ENCODE measurements at regions not wholly inside any gene's neighbourhood (a gene's known extent, or its start where the extent isn't known, plus 50 kb on each side); places are given as distances from the start of the nearest gene placed in this dataset.

DNA sequence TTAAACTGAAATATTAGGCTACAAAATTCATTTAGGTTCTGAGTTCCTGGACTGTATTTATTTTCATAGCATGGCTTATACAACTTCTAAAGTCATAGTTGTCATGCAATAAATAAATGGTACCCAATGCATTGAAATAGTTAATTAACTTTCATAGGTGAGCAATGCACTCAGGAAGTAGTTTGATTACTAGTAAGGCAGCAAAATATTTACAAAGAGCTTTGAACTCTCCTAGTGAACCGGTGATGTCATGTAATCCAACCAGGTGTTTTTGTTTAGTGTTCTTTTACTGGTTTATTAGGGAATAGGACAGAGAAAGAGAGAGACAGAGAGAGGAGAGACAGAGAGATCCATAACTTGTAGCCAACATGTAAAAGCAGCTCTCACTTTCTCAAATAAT, 228.6 kb upstream of the CTSO start:
- H3K9ac ChIP-seq (ENCODE audit: low read depth, low read length), result no peak overlapping the region
- dilution Hi-C loops (cut with HindIII; ENCODE audit: low sequenced_read_pairs, unreplicated experiment), result no loop called here
- H2BK15ac ChIP-seq (ENCODE audit: low read depth, low read length), result no peak overlapping the region
- ChIA-PET POLR2A (ENCODE audit: unreplicated experiment) (no interaction called here), CTCF (no interaction called here)
- no peak overlapping the region for H2BK120ac ChIP-seq (ENCODE audit: low read depth, low read length)
- no peaks in the 10 kb centered on the region for H4K20me1 ChIP-seq (ENCODE audit: insufficient read depth, low read length)
- ATAC-seq (ENCODE audit: low read depth), result no peak
- H3K9me1 ChIP-seq (ENCODE audit: insufficient read depth, low read length), result no peaks in the 10 kb centered on the region
- no peak overlapping the region for H3K4me3 ChIP-seq (ENCODE audit: insufficient read depth, low read depth, low read length)
- BruUV-seq (replicated peaks), result no TSS peak
- no peak overlapping the region for H2AK5ac ChIP-seq (ENCODE audit: low read depth, low read length)
- no peak overlapping the region for H2AFZ ChIP-seq (replicated peaks; ENCODE audit: low read length, poor library complexity)
- no peak overlapping the region for H3K56ac ChIP-seq (ENCODE audit: extremely low read depth, insufficient read depth, low read length)
- H3K4me2 ChIP-seq (ENCODE audit: low read depth, low read length), result no peak overlapping the region
- H3K27me3 ChIP-seq (ENCODE audit: control insufficient read depth, insufficient read depth, low read length), result no peaks in the 10 kb centered on the region
- H2AK9ac ChIP-seq (replicated peaks; ENCODE audit: low read depth, low read length, poor library complexity), result no peak overlapping the region
- H3K36me3 ChIP-seq (ENCODE audit: control insufficient read depth, insufficient read depth, low read length), result no peaks in the 10 kb centered on the region
- no peak overlapping the region for H2BK5ac ChIP-seq (ENCODE audit: low read depth, low read length, poor library complexity, severe bottlenecking)
- no peaks in the 10 kb centered on the region for H3K79me1 ChIP-seq (ENCODE audit: low read depth in 1 of 2, low read length in 2 of 2)
- H4K8ac ChIP-seq (ENCODE audit: low read depth in 2 of 2, low read length in 2 of 2), result no peak overlapping the region
- no peak overlapping the region for H3K4ac ChIP-seq (ENCODE audit: low read depth, low read length)
- H2BK20ac ChIP-seq (ENCODE audit: low read depth, low read length), result no peak overlapping the region
- H3K23ac ChIP-seq (ENCODE audit: low read depth, low read length), result no peak overlapping the region
- H3K9me3 ChIP-seq (ENCODE audit: control insufficient read depth, insufficient read depth, low read length), result no peaks in the 10 kb centered on the region
- in situ Hi-C loops (cut with MboI; ENCODE audit: low sequenced_read_pairs), result no loop called here
- H4K5ac ChIP-seq (ENCODE audit: low read depth, low read length), result no peak overlapping the region
- H4K91ac ChIP-seq (ENCODE audit: insufficient read depth, low read depth, low read length), result no peak overlapping the region
- no peak overlapping the region for H3K14ac ChIP-seq (replicated peaks; ENCODE audit: low read depth, low read length)
- no peak for TF ChIP-seq BHLHE40 (IDR thresholded peaks at IDR 0.05; ENCODE audit: low read depth, low read length)
- no peak for TF ChIP-seq FOS (IDR thresholded peaks at IDR 0.05; ENCODE audit: low read depth, low read length)
- no peak for TF ChIP-seq CHD1 (IDR thresholded peaks at IDR 0.05; ENCODE audit: low read depth, low read length)
- TF ChIP-seq CEBPB (IDR thresholded peaks at IDR 0.05; ENCODE audit: low read depth, low read length), result no peak
- TF ChIP-seq MXI1 (IDR thresholded peaks at IDR 0.05; ENCODE audit: borderline replicate concordance, low read depth, low read length), result no peak
- no peak for DNase-seq
- H3K4me1 ChIP-seq (ENCODE audit: control insufficient read depth, insufficient read depth, low read length), result no peaks in the 10 kb centered on the region
- WGBS, 2 experiments (ENCODE audit: extremely low coverage in 2 of 2, insufficient read length in 1 of 2), result no CpG with 5 or more reads among the region's 1 CpG
- intact Hi-C loops (cut with micrococcal nuclease), result no loop called here
- no peak overlapping the region for H3K18ac ChIP-seq (ENCODE audit: low read depth, low read length)
- H3K27ac ChIP-seq (ENCODE audit: insufficient read depth, low read length), result no peak overlapping the region
